Activated CD4-positive, alpha-beta T cell treated with anti-CD3 and anti-CD28 coated beads, Interleukin-2, Interleukin-4, amounts not matched to agents 100 ng/mL and 50 ng/mL, durations not matched to agents 16 hours and 8 hours (primary cell): ENCODE measurements at regions not wholly inside any gene's neighbourhood (a gene's known extent, or its start where the extent isn't known, plus 50 kb on each side); places are given as distances from the start of the nearest gene placed in this dataset.

ENCODE experiments used
- DNase-seq: peaks from one replicate; pipeline ENCODE4 v3.0.0-alpha.2; 2020; ENCODE audit warnings: low spot score

DNA sequence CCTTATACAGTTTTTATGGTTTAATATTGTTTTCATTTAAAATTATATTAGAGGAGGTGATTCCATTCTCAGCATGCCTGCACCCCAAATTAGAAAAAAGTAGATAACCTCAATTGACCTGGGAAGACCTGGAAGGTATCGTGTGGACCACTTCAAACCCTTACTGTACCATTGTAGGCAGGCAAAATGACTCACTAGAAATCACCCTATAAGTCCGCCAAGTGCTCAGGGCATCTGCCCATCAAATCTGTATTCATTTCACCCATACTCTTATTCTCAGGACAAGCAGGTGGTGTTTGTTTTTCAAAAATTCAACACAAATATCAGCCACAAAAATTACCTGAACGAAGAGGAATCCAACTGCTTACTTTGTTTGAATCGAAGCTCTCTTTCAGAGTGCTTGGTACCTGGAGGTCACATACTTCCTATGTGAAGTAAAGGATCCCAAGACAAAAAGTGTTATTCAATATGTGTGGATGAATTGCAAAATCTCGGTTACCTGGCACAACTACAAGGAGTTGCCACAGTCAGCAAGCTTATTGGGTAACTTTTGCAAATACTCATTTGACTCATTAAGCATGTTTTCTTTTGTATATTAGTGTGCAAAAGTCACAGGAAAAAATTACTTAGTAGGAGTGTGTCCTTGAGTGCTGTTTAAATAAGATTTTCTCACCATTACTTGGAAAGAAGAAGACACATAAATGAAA, 216.2 kb downstream of the ENC1 start:
- DNase-seq = no peak

DNA sequence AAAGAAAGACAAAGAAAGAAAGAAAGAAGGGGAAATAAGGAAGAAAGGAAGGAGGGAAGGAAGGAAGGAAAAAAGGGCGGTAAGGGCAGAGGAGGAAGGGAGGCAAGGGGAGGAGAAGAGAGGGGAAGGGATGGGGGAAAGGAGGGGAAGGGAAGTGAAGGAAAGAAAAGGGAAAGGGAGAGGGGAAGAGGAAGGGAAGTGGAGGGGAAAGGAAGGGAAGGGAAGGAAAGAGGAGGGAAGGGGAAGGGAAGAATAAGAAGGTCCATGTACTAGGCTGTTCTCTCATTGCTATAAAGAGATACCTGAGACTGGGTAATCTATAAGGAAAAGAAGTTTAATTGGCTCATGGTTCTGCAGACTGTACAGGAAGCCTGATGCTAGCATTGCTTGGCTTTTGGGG, 217.1 kb downstream of the ENC1 start:
- no peak for DNase-seq

DNA sequence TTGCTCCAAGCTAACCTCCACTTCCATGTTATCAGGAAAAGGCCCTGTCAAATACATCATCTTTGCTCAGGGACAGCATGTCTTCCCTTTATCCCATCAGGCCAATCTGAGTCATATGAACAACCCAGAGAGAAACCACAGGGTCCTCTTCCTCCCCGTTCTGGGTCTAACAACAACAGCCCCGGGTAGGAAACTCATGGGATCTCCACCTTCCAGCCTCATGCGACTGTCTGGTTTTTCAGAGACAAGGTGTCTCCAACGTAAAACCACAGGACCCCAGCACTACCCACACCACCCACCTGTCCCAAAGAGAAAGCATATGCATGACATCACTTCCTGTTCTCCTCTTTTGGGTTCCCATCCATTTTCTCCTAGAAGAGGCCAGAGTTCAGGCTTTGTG, 217.9 kb downstream of the ENC1 start:
- DNase-seq = no peak

DNA sequence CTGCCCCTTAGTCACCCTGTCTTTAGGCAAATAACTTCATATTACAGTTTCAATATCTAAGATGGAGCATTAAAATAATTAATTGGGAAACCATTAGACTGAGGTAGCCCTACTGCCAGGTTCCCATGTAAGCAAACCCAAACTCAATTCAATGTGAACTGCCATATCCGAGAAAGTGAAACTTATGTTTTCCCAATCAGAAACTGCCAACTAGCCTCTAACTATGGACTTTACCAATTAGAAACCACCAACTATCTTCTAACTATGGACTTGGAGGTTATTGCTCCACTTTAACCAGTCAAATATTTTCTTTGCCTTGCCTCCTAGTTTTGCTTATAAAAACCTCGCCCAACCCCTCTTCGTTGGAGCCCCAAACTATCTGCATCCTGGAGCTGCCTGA, 218.5 kb downstream of the ENC1 start:
- DNase-seq = no peak

DNA sequence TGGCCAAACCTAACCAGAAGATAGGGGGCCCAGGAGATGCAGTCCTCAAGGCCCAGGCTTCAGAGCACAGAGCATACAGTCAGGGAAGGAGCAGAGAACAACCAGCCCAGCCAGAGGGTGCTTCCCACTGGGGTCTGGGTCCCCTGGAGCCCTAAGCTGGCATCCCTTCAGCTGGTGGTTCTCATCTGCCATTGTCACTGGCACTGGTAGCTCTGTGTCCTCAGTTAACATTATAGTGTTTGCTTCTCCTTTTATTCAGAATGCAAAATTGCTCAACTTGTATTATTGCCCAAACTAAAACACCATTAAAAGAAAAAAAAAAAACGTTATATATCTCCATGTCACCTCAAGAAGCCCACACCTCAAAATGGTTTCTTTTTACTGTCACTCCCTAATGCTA, 219.2 kb downstream of the ENC1 start:
- no peak for DNase-seq

DNA sequence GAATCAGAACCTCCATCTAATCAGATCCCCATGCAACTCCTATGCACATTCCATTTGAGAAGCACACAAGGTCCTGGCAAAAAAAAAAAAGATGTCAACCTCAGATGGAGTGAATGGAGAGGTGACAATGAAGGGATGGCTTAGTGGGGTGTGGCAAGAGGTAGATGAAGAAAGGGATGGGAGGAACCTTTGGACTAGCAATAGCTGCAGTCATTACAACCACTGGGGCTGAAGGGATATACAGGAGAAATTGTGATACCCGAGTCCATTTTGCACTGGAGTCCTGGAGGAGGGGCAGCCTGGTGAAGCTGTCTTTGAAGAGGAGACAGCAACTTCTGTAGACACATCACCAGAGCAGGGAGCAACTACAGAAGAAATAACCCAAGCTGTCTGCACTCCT, 219.6 kb downstream of the ENC1 start:
- DNase-seq = no peak

DNA sequence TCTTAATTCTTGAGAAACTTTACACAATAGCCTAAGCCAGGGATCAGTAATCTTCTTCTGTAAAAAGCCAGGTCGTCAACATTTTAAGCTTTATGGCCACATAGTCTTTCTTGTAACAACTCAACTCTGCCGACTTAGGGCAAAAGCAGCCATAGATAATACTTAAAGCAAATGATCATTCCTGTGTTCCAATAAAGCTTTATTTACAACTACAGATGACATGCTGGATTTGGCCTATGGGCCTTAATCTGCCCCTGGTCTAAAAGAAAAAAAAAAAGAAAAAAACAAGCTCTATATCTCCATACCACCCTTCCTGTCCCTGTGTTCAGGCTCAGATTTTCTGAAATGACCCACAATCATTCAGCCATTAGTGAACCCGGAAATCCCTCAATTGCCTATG, 220.3 kb downstream of the ENC1 start:
- DNase-seq = no peak

DNA sequence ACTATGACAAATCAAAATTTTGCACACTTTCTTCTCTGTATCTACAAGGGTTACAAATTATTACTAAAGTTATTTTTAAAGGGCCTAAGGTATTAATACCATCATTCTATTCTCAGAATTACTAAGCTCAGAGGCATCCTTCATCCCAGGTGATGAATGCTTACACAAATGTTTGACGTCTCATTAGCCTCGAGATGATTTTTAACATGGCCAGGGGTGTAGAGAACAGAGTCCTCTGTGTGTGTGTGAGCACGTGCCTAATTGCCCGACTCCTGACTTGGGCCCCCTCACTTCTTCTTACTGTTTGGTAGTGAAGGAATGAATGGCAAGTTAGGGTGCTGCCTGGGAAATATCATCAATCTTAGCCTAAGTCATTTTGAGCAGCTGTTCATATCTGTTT, 221.1 kb downstream of the ENC1 start:
- no peak for DNase-seq

DNA sequence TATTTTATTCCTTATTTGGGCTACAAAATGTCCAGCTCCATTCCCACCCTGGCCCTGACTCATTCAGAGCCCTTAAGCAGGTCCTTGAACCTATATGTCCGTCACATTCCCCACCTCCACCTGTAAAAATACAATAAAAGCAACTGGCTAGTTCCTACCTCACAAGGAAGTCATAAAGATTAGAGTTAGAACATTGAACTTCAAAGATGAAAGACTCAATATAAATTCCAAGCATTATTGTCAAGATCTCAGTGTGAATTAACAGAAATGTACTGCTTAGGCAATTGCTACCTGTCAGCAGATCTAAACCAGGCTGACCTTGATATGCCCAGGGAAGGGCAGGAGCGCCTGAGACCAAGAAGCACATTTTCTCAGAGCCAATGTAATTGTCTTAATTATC, 221.8 kb downstream of the ENC1 start:
- no peak for DNase-seq

DNA sequence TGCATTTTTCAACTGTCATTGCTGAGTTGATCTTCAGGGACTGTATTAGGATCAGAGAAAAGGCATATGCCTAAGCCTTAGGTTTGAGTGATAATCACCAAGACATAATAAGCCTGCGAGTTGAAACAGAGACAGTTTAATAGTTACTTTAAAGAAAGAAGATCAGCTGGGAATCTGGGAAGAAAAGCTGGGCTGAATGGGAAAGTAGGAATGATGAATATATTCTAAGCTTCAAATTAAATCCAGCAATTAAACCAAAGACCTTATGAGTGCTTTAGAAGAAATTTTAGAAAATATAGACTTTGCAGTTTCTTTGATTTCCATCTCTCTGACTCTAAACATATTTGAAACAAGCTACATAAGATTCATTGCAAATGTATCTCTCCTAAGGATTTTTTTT, 222.3 kb downstream of the ENC1 start:
- DNase-seq = no peak

DNA sequence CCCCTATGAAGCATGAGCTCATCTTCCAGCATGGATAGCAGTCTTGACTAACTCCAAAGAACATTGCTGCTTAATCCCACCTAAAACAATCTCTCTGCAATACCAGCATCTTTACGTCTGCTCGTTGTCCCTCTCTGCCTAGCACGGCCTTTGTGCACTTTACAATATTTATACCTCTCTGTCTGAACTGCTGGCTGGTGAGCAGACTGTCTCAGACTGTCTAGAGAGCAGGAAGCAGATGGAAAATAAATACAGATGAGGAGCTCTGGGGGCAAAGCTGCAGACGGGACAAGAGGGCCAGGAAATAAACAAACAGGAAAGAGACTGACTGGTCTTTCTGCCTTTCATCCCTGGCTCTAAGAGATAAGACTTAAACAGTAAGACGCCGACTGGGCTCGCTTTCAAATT, 224.8 kb downstream of the ENC1 start:
- no peak for DNase-seq

DNA sequence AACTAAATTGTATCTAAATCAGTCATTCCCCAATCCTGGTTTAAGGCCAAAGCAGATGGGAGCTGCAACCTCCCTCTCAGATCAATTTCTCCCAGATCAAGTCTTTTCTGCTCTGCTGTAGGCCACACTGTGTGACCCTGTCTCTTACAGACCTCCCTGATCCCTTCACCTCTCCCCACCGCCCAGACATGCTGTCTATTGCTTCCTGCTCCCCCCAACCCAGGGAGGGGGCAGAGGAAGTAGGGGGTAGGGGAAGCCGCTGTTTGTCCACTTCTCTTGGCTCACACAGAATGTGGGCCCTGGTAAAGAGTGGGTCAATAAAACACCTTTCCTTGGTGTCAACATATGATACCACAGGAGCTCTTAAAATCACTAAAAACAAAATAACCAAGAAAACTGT, 226.3 kb downstream of the ENC1 start:
- no peak for DNase-seq

DNA sequence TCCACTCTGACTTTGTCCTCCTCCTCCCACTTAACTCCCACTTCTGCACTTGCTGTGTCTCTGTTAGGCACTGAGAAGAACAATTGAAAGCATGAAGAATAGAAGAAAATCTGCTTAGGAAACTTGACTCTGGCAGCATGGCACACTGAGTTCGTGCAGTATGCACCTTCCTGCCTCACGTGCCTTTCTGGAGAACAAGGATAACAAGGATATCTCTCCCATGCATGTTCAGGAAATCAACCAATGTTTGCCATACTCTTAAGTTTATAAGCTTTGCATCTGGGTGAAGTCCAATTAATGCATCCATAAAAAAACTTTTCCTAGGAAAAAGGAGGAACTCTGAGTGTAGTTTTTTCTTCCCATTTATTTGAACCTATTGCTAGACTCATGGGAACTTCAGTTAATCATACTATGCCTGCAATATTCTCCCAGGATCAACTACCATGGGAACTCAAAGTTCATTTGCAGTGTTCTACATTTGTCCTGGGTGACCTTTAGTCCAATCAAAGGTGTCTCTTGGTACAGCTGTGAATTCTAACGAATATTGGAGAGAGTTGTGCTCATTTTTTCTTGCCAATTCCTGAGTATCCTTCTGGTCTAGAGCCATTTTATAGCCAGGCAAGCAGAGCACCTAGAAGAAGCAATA, 227.0 kb downstream of the ENC1 start:
- no peak for DNase-seq

DNA sequence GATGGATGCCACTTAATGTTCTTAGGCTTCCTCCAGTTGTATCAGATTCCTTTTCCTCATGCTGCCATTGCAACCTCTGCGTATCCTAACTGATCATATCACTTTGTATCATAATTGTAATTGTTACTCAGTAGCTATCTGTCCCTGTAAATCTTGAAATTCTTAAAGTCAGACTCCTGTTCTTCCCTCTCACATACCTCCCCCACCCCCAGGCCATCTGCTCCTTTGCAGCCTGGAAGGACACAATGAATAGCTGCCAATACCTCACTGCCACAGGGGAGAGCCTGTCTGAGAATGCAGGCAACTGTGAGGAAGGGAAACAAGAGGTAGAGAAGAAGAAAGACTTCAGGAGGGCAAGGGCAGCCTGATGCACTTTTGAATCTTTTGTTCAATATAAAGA, 228.5 kb downstream of the ENC1 start:
- DNase-seq = no peak

DNA sequence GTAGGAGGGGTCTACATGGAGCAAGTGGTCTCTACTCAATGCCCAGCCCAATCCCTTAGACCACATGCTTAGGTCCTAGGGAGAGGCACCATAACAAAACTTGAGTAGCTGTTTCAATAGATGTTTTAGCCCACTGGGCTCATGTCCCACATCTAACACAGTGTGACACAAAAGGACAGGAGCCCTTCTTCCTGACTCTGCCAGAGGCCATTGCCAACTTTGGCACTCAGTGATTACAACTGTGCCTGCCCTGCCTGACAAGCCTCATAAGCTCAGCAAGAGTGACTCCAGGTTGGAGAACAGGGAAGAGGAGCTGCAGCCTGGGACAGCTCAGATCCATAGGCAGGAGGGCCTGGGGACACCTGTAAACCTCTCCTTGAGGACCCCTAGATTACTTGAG, 230.8 kb downstream of the ENC1 start:
- DNase-seq = no peak

DNA sequence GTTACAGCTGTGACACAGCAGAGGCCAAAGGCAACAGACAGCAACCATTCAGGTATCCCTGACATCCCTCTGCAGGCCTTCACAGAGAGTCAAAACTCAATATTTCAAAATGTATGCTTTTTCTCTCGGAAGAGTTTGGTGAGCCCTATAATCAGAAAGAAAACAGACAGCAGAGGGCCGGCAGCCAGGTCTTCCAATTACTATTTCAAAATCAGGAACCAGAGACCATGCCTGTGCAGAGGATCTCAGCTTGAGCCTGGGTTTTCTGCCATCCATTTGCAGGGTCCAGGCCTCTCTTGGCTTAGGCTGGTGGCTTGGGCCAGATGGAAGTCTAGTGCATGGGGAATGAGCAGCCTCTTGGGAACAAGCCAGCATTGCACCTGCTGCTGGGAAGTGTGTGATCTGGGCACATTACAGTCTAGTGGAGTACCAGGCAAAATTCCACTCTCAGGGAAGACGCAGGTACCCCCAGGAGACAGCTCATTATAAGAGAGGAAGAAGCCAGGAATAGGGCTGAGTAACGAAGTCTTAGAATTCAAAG, 231.3 kb downstream of the ENC1 start:
- DNase-seq = no peak

DNA sequence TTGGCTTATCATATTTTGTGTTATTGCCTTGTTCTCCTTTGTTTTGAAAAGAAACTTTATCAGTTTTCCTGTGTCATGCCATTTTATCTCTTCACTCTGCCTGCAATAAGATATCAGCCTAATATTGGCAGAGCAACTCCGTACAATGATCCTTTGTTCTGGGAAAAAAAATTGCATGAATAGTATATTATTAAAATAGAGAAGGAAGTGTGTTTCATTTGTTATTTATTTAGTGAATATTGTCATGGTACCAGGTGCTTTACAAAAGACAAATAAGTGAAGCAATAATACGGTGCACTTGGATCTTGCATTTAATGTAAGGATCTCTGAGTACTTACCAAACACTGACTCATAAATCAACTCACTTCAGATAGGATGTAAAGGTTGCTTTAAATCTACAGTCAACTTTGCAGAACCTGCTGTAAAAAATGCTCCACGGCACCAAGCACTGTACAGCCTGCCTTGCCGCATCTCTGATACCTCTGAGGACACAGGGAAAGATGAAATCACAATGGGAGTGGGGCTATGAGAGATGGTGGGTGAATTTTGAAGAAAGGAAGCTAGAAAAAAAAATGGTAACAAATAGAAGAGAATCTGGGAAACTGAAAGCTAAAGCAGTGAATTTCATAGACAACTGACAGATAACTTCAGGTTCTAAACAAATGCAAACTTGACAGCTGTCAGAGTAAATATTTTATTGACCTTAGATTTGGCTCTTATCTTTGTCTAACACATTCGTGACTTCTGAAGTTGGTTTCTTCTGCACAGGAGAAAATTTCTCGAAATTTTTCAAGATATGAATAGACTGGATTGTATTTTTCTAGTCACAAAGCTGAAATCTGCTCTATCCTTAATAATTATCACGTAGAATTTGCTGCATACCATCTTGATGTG, 232.1 kb downstream of the ENC1 start:
- no peak for DNase-seq

DNA sequence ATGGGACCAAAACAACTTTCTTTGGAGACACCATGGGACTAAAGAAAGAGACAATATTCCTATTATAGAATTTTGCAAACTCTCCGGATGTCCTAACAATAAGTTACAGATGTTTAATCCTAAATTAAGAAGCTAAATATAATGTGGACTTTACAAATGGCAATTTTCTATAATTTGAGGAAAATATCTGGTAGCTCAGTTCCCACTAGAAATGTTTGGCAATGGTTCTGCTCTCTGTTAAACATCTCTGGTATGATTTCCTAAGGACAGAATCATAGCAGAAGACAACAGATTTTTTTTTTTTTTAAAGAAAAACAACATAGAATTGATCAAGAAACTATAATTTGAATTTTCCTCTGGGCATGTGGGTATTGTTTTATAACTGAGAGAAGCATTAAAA, 232.8 kb downstream of the ENC1 start:
- no peak for DNase-seq

DNA sequence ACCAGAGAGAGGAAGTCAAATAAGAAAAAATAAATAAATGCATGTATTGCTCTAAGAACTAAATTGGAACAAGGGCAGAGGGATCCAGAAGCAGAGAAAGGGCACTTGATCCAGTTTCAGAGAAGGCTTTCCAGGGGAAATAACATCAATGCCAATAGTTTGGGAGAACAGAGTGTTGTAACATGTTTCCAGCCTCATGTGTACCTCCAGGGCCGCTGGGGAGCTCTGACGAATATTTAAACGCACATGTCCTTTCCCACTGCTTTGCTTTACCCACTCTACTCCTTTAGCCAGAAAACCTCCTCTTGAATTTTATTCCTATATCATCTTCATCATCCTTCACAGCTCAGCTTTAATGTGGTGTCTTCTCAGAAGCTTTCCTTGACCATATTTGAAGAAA, 233.7 kb downstream of the ENC1 start:
- DNase-seq = no peak

DNA sequence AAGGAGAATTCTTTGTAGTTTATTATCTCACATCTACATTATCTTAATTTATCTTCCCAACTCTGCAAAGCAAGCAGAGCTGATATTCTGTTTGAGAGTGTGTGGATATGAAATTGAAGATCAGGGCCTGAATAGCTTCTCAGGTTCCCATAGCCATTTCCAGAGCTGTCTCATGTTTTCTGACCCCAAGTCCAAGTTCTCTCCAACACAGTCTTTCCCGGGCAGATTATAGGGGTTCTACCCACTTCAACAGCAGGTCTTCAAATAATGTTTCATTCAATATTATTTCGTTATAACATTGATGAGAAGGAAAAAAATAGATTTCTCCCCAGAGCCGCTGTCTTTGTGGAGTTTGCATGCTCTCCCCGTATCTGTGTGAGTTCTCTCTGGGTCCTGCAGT, 234.9 kb downstream of the ENC1 start:
- DNase-seq = no peak

DNA sequence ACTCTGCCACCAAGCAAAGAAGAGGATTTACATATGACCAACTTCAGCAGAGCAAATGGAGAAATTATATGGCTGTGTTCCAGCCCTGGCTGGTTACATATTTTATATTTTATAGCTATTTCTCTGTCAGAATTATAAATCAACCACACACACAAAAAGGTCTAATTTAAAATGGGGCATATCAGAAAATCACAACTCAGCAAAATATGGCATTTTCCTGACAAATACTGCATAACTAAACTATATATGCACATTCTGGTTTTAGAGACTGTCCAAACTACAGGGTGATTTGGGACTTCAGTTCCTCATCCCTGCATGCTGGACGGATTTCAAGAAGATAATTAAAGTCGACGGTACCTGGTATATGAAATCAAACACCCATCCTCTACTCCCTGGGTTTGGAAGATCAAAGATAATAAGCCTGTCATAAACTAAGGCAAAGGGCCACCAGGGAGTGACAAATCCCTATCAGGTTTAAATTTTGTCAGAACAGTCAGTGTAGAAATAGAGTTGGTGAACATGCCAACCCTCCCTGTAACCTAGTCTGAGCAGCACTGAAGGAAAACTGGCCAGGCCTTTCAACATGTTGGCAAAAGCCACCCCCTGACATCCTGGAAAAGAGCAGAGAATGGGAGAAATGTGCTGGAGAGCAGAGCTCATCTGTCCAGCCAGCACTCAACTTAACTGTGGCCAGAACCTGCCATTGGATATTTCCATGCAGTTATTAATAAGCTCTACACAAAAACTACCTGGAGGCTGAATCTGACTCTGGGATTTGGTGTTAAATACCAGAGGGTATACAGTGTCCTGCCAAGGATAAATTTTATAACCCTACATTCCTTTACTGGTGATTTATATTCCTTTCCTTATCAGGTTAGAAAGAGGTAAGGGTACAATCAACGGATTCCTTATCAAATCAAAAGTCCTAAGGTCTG, 235.7 kb downstream of the ENC1 start:
- no peak for DNase-seq

DNA sequence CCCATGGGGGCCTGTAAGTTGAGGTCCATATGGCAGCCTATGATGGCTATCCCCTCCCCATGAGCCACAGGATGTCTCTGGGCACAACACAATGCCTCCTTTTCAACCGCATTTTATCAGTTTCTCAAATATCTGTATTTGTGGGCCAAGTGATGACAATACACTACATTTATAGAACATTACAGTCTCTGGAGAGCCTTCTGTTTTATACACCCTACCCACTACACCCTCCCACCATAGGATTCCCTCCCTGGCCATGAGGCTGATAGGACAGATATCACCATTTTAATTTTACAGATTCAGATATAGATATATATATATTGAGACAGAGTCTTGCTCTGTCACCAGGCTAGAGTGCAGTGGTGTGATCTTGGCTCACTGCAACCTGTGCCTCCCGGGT, 236.8 kb downstream of the ENC1 start:
- no peak for DNase-seq
